ENCODE measurements at regions not wholly inside any gene's neighbourhood (a gene's known extent, or its start where the extent isn't known, plus 50 kb on each side); places are given as distances from the start of the nearest gene placed in this dataset.
"Not testable (repeated sequence)": the region's sequence is repeated elsewhere in the genome, so short reads cannot be mapped to it uniquely, and the experiment has no call there.

- no peaks in the 10 kb centered on the region for H3K4me1 ChIP-seq
- intact Hi-C loops (cut with DNase I; ENCODE audit: low total_unique reads) = loop anchor here (10.0 kb wide), 1 partner anchor 158 kb away; no protein-coding TSS in a partner anchor
- no peak for ATAC-seq
Observed at GRCh38 chr13:44643256-44643655, 67.1 kb upstream of the TSC22D1 start.

GRCh38 chr13:44637581-44637980 lies 61.5 kb upstream of the TSC22D1 start:
- DNase-seq (no peak), ATAC-seq (no peak)
- in situ Hi-C loops (cut with MboI; ENCODE audit: low sequenced_read_pairs in 4 of 4) = no loop called here
- H3K27ac ChIP-seq = no peak overlapping the region
- TF ChIP-seq POLR2A (IDR thresholded peaks at IDR 0.05) (no peak), CTCF (IDR thresholded peaks at IDR 0.05 in 4 of 5, conservative IDR thresholded peaks at IDR 0.05 in 1 of 5) (no peak)
- no peaks in the 10 kb centered on the region for H3K9me3 ChIP-seq
- intact Hi-C loops (cut with DNase I; ENCODE audit: low total_unique reads) = no loop called here
- no peaks in the 10 kb centered on the region for H3K4me1 ChIP-seq
- no peak overlapping the region for H3K4me3 ChIP-seq
- no peaks in the 10 kb centered on the region for H3K27me3 ChIP-seq
- no peaks in the 10 kb centered on the region for H3K36me3 ChIP-seq

More at GRCh38 chr13:44643256-44643655, 67.1 kb upstream of the TSC22D1 start:
- Histone ChIP-seq H3K27ac (no peak overlapping the region), H3K9me3 (no peaks in the 10 kb centered on the region), H3K27me3 (no peaks in the 10 kb centered on the region), H3K4me3 (no peak overlapping the region), H3K36me3 (no peaks in the 10 kb centered on the region)
- no peak for TF ChIP-seq POLR2A (IDR thresholded peaks at IDR 0.05)
- TF ChIP-seq CTCF (IDR thresholded peaks at IDR 0.05 in 4 of 5, conservative IDR thresholded peaks at IDR 0.05 in 1 of 5) = no peak
- no peak for DNase-seq
- in situ Hi-C loops (cut with MboI; ENCODE audit: low sequenced_read_pairs in 4 of 4) = no loop called here

GRCh38 chr13:44629465-44630183 lies 53.5 kb upstream of the TSC22D1 start:
- no peak overlapping the region for H3K27ac ChIP-seq
- no peak for DNase-seq
- in situ Hi-C loops (cut with MboI; ENCODE audit: low sequenced_read_pairs in 4 of 4) (no loop called here), intact Hi-C loops (cut with DNase I; ENCODE audit: low total_unique reads) (no loop called here)
- no peak for ATAC-seq
- TF ChIP-seq CTCF (IDR thresholded peaks at IDR 0.05 in 4 of 5, conservative IDR thresholded peaks at IDR 0.05 in 1 of 5) = no peak
- no peak for TF ChIP-seq POLR2A (IDR thresholded peaks at IDR 0.05)
- no peaks in the 10 kb centered on the region for H3K36me3 ChIP-seq
- no peak overlapping the region for H3K4me3 ChIP-seq
- H3K27me3 ChIP-seq = no peaks in the 10 kb centered on the region
- H3K4me1 ChIP-seq = no peaks in the 10 kb centered on the region
- no peaks in the 10 kb centered on the region for H3K9me3 ChIP-seq

GRCh38 chr13:44628826-44629225 lies 52.7 kb upstream of the TSC22D1 start:
- H3K27me3 ChIP-seq; in situ Hi-C loops (cut with MboI; ENCODE audit: low sequenced_read_pairs in 4 of 4); intact Hi-C loops (cut with DNase I; ENCODE audit: low total_unique reads); H3K9me3 ChIP-seq; ATAC-seq; H3K4me1 ChIP-seq; DNase-seq; H3K27ac ChIP-seq; H3K4me3 ChIP-seq; H3K36me3 ChIP-seq: not testable (repeated sequence)

- intact Hi-C loops (cut with DNase I; ENCODE audit: low total_unique reads) (no loop called here), in situ Hi-C loops (cut with MboI; ENCODE audit: low sequenced_read_pairs in 4 of 4) (no loop called here)
- DNase-seq = no peak
- Histone ChIP-seq H3K27me3 (no peaks in the 10 kb centered on the region), H3K4me3 (no peak overlapping the region), H3K27ac (no peak overlapping the region), H3K9me3 (no peaks in the 10 kb centered on the region), H3K36me3 (no peaks in the 10 kb centered on the region), H3K4me1 (no peaks in the 10 kb centered on the region)
- TF ChIP-seq CTCF (IDR thresholded peaks at IDR 0.05 in 4 of 5, conservative IDR thresholded peaks at IDR 0.05 in 1 of 5) = no peak
- no peak for ATAC-seq
Observed at GRCh38 chr13:44627441-44627840, 51.3 kb upstream of the TSC22D1 start.
